H1 (cell line): ENCODE measurements at regions not wholly inside any gene's neighbourhood (a gene's known extent, or its start where the extent isn't known, plus 50 kb on each side); places are given as distances from the start of the nearest gene placed in this dataset.

Experiments used
- KDM5A ChIP-seq: fragments of 200-600 bp; IDR thresholded peaks from 2 replicates; pipeline ENCODE4 v1.7.1; 2012; ENCODE audit warnings: mild to moderate bottlenecking, low read length, inconsistent platforms, mixed read lengths
- TF ChIP-seq, protein P1 (sequence below): IDR thresholded peaks from 2 replicates; pipeline ENCODE4 v1.6.1; 2012; ENCODE audit warnings: inconsistent platforms

DNA sequence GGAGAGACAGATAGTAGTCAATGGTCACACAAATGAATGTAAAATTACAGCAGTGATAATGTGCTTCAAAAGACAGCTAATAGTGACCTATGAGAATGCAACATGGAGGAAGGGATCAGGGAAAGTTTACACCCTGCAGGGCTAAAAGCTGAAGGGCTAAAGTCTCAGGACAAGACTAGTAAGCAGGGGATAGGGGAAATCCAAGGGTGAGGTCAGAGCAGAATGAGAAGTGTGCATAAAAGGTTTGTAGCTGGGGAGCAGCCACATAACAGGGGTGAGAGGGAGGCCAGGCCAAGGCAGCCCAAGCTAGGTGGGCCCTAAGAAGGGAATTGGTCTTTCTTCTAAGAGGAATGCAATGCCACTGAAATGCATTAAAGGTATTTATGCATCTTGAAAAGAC, 746.3 kb downstream of the SATB2 start (continued):
- TF ChIP-seq, protein P1, sequence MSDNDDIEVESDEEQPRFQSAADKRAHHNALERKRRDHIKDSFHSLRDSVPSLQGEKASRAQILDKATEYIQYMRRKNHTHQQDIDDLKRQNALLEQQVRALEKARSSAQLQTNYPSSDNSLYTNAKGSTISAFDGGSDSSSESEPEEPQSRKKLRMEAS, result no peak
- no peak for TF ChIP-seq KDM5A
